ENCODE measurements at regions not wholly inside any gene's neighbourhood (a gene's known extent, or its start where the extent isn't known, plus 50 kb on each side); places are given as distances from the start of the nearest gene placed in this dataset.

DNA sequence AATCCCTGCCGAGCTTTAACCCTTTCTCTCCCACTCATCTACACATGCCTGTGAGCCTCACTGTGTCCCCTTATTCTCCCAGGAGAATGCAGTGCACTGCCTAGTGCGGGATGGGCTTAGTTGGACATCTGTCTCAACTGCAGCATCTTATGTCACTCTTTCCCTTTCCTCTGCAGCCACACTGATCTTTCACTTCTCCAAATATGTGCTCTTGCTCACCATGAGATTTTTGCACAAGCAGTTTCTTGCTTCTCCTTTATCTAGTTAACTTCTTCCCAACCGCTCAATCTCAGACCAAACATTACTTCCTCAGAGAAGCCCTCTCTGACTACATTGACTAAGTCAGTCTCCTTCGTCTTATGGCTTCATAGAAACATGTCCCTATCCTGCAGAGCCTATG is 292.3 kb downstream of the KBTBD8 start:
- peak; percentile 98 for DNase-seq

DNA sequence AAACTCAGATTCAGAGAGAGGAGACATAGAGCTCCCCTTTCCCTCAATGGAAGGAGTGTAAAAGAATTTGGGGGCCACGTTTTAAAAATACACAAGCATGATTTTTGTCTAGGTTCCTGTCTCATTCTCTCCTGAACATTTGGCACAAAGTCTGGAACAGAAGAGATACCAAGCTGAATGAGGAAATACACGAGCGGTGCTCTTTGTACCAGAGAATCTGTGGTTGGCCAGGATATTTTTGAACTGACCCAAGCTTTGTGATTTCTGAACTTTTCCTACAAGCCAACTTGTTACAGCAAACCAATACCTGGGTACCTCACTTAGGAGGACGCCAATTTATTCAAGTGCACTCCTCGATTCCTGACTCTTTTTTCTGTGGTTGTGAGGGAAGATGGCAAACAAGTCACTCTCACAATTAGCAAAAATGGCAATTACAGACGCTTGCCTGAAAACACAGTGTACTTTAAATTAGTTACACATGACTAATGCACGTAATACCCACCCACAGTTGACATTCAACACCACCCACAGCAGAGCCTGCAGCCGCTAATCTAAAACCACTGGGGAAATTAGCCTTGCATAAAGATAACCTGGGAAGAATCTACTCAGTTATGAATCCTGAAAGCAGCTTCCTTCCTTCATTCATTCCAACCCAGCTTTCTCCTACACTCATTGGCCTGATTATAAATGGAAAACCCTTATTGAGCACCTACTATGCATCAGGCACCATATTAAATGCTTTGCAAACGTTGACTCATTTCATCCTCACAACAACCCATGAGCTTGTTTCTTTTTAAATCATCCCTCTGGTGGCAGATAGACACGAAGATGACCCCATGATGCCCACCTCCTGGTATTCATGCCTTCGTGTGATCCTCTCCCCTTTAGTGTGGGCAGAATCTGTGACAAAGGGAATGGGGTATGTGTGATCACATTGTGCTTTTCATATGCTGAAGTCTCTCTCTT is 293.5 kb downstream of the KBTBD8 start:
- DNase-seq, result peak; percentile 62

DNA sequence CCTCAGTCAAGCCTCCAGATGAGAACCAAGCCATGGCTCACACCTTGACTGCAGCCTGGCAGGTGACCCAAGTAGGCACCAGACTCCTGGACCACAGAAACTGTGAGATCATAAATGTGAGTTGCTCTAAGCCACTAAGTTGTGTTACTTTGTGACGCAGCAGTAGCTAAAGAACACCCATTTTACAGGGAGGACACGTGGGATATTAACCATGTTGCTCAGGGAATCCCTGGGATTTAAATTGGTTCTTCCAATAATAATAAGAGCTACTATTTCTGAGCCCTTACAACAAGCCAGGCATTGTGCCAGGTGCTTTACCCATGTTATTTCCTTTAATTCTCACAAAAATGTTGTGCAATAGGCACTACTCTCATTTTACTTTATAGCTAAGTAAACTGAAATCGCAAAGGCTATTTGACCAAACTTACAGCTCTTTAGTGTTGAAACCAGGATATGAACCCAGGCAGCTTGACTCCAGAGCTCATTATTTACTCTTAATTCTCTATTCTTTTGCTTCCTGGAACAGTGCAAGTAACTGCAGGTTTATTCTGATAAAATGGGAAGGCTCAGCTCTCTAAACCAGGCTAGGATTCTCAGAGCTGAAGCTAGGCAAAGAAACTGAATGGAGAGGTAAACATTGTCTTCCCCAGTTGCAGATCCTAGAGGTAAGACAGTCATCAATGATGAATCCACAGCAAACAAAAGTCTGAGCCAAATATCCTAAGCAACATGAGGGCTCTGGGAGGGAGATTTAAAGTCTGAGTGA is 294.4 kb downstream of the KBTBD8 start:
- peak; percentile 50 for DNase-seq

DNA sequence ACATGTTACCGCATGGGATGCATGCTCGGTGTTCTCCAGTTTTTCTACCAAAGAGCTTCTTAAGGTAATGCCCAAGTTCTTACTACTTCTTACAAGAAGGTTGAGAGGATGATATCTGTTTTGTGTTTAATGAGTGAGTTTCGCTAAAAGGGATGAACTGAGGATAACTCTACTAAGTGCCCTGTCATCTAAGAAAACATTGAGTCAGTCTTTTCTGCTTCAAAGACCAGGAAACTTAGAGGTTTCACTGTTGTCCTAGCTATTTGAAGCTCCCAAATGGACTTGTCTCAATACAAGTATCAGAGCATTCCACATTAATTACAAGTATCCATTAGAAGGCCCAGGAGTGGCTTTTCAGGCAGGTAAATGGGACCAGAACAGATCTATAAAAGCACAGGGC is 296.2 kb downstream of the KBTBD8 start:
- DNase-seq, result no peak

DNA sequence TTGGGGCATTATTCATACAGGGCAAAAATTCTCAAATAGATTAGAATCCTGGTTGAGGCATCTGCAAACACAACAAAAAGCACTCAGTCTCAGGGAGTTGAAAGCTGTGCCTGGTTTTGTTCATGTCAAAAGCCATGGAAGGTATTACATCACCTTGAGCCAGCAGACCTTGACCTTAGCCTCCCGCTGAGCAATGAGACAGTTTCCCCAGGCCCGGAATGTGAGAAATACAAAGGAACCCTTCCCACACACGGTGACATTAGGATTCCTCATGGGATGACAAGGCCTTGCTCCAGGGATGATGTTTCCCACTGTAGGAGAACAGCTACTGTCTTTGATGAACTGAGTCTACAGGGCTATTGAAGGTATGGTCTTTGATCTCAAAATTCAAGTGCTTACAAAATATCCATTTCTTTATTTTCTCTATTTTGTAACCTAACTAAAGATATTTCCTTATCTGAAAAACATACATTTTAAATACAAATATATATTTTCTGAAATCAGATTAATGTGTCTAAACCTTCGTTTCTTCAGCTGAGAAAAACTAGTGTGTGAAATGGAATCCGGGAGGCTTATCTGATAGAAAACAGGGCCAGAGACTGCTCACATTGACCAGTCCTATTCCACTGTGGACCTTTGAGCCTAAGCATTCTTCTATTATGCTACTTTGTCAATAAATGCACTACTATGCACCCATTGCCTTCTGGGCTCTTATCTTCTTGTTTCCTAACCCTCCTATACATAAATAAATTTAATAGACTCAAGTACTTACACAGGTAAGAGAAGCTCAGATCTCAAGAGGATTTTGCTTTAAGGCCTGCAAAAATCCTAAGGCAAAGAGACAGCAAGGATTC is 298.2 kb downstream of the KBTBD8 start:
- DNase-seq, result no peak

DNA sequence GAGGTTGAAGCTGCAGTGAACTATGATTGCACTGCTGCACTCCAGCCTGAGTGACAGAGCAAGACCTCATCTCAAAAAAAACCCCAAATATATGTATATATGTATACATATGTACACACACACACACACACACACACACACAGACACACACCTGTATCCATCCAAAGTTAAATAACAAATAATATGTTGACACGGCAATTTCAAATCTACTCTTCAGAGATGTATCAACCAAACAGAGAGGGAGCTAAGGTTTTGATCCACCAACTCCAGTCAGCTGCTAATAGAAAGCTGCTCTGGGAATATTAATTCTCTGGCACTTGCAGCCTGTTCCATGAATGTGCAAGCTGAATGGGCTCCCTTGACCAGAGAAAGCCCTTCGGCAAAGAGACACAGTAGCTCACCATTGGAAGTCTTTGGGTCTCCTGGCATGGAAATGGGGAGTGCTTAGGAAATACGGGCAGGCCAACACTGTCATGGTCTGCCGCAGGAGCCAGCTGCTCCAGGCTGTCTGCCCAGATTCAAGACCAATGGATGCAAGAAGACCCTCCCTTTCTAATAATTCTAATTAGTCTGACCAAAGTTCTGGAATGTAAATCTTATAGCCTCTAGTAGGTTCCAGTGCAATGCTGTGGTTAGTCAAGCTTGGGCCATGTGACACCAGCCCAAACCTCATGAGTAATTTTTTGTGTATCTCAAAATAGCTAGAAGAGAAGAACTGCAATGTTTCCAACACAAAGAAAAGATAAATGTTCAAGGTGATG is 299.8 kb downstream of the KBTBD8 start:
- DNase-seq, result no peak

DNA sequence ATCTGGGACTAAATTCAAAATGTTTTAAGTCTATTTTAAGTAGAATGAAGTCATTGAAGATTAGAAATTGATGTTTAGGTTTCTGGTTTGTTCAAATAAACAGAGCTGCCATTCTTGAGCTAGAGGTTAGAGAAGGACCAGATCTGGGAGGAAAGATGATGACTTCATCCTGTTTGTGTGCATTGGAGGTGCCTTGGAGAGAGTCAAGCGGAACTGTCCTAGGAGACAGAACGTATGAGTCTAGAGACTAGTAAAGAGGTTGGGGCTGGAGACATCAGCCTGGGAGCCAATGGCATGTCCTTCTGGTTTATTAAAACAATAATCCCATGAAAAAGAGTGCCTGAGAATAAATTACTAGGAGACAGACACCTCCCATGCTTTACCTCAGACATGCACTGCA is 303.4 kb downstream of the KBTBD8 start:
- DNase-seq, result no peak

DNA sequence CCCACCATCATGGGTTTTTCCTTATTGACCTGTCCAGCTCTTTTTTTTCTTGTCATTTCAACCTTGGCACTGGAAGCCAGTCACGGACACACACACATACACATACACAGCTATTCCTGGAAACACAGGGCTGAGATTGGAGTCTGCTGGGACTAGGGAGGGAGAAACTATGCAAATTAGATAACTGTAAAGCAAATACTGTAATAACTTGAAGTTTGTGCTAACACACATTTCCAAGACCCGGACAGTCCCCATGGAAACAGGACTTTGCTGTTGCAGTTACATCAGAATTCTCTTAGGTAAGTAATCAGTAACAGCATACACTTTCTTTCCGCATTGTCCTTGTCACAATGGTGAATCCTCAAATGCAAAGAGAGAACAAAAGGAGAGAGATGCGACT is 304.4 kb downstream of the KBTBD8 start:
- DNase-seq, result no peak

DNA sequence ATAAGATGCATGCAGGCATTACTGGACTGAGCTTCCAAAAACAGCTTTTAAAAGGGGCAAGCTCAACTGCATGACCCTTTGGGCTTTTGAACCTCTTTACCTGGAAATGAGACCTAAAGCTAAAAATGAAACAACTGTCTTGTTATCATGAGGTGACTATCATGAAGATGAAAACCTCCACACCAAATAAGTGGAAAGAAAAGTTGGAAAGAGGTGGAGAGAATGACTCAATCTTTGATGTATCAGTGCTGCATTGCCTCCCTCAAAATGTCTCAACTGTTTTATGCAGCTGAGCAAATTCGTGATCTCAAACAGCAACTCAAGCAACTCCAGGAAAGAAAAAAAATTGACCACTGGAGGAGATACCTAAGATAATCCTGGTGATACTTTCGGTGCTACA is 307.1 kb downstream of the KBTBD8 start:
- DNase-seq, result no peak

DNA sequence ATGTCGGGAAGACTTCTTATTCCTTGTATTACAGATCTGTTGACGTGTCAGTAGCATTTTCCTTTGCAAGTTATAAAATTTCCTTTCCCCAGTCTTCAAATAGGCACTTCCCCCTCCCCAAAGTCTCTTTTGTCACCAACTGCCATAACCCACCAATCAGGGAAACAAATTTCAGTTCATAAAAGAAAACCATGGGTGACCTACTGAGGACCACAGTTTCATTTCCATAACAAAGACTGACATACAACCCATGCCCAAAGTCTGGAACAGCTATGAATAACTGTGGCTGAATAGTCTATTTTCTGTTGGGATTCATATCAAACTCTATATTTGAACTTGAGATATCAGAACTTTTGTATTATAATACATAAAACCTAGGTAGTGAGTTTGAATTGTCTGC is 307.8 kb downstream of the KBTBD8 start:
- no peak for DNase-seq

DNA sequence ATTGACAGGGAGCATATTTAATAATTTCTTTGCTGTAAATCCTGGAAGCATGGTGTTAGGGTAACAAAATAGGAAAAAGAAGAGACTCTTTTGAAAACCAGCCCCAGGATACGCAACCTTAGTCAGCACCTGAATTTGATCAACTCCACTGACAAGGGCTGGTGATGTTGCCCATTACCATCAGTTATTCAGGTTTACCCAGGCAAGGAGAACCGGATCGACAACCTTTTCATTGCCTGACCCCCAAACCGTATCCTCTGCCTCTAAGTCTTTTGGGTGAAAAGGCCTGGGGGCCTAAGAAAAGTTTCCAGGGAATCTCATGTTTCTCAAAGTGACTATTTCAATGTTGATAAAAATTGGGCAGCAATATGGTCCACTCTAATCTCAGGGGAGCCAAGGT is 313.3 kb downstream of the KBTBD8 start:
- no peak for DNase-seq

DNA sequence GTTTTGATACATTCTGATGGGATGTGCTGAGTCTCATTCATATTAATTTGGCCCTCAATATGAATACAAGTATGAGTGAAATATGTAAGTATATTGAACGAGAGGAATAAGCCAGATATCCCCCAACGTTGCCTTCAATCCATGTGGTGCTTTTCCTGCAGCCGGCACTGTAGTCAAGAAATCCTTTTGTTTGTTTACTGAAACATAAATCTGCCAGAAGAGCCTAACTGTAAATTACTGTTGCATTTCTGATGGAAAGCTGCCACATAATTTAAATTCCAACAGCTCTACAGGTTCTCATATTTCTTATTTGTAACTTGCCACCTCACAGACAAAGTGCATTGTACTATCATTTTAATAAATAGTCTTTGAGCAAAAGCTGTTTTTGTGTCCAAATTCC is 314.0 kb downstream of the KBTBD8 start:
- DNase-seq, result no peak

DNA sequence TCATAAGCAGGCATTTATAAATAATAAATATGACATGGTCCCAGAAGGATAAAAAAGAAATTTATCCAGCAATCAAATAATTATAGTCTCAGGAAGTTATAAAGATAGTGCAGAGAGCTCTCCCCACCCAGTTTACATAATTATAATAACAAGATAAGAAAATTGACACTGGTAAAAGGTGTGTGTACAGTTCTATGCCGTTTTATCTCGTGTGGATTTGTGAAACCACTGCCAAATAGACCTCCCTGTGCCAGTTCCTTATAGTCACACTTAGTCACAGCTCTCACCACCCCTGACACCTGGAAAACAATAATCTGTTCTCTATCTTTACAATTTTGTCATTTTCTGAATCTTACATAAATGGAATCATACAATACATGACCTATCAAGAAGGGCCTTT is 320.1 kb downstream of the KBTBD8 start:
- DNase-seq, result no peak

DNA sequence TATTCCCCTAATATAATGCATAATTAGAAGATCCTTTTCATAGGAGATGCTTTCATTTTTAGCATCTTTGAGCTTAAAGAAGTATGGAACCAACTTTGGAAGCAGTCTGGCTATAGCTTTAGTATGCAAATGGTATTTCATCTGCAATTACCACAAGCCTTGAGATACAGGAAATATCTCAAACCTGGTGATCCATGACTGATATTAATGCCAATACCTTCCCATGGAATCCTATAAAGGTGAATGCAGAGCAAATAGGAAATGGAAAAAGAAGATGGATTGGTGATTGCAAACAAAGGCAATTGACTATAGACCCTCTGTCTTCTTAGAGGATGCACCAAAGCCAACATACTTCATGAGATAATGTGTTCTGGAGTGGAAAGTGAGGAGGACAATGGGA is 326.4 kb downstream of the KBTBD8 start:
- DNase-seq, result no peak

All from MV-4-11 (cell line).